Pancreas (tissue), 10 donors: ENCODE measurements at regions not wholly inside any gene's neighbourhood (a gene's known extent, or its start where the extent isn't known, plus 50 kb on each side); places are given as distances from the start of the nearest gene placed in this dataset.

Source experiments
- ATAC-seq, 4 donors: fragments of 200-7000 bp; cut with Tn5 transposase; one replicate each; pipeline versions ENCODE4 v1.8.0 to v1.9.1; 2020; ENCODE audit warnings: mild to moderate bottlenecking in 4 of 4, moderate library complexity in 4 of 4
- DNase-seq, 6 donors: peaks; one replicate each; pipeline ENCODE4 v3.0.0-alpha.2; 2020
- FAIRE-seq: peaks from 2 replicates; lab custom pipeline; 2012; peaks lifted over from hg19 to GRCh38; lab: Jason Lieb, UNC
- H3K27ac ChIP-seq, 4 donors: fragments of 200-600 bp; sonication (generic); 1 replicate in 3 of 4; 2 replicates in 1 of 4; pipeline versions ENCODE4 v1.5.0 to v1.8.0; 2020
- H3K27me3 ChIP-seq, 4 donors: fragments of 200-600 bp; one replicate each; pipeline ENCODE4 v1.8.0; 2021
- H3K36me3 ChIP-seq, 3 donors: fragments of 200-600 bp; sonication (generic) in 1 of 3; one replicate each; pipeline versions ENCODE4 v1.5.0 to v1.8.0; 2020 to 2021
- H3K4me1 ChIP-seq, 3 donors: fragments of 200-600 bp; one replicate each; pipeline ENCODE4 v1.8.0; 2021
- H3K4me3 ChIP-seq, 4 donors: fragments of 200-600 bp; sonication (generic) in 2 of 4; one replicate each; pipeline versions ENCODE4 v1.5.0 to v1.8.0; 2020 to 2021
- H3K9me3 ChIP-seq, 4 donors: fragments of 200-600 bp; one replicate each; pipeline ENCODE4 v1.8.0; 2021
- CTCF ChIP-seq, 4 donors: fragments of 200-600 bp; sonication (generic) in 3 of 4; IDR thresholded peaks; one replicate each; pipeline versions ENCODE4 v1.5.0 to v1.8.0; 2021; ENCODE audit warnings: antibody characterized with exemption in 4 of 4
- WGBS, 2 donors: extraction: QIAGEN DNeasy Blood & Tissue Kit; methylation state at CpG; one replicate each; pipeline ENCODE4 v1.1.7; 2013; 5-methylcytosine and 5-hydroxymethylcytosine counted together
- intact Hi-C, 3 donors: fragments of 100-400 bp; cut with DNase I; formaldehyde crosslinking; loops; one replicate each; pipeline versions ENCODE4 v1.11.1 to v1.14.2; 2022
- donor health status: healthy with polysubstance abuse.
- donor health status: DM: no; HTN: no; CAD: no; lungs with moderate emphysema.
- donor health status: DM: no; HTN: no; CAD: no.
- donor health status: control.
- donor health status: control.
- donor health status: Bipolar disorder and iron deficiency.
- donor health status: DM: yes; HTN: yes; CAD: no.
- donor health status: DM: no; HTN: no; CAD: no.
- donor health status: DM: no; HTN: no; CAD: no.
- donor health status: DM: yes; HTN: yes; CAD: no.

DNA sequence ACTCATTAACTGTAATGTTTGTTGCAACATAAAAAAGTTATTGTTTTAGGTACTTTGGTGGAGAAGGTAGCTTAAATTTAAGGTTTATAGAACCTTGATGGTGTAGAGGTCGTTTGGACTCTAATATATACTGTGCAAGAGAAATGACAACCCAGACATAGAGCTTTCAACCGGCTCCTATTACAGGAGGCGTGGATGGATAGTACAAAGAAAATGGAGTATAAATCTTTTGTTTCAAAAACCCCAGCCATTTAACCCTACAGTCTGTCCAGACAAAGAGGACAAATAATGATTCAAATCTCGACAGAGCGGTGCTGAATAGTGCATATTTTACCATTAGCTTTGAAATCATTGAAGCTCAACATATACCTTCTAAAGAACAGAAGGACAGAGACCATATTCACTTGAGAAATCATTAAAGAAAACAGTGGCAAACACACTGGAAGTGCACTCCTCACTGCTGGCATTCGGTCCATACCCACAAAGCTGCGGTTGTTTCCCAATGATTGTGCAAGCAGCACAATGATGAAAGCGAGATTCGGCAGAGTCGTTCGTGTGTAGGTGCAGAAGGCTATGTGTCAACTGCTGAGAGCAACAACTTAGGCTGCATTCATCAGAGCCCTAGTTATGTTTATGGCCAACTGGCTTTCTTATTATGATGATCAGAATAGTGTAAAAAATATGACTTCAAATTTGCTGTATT lies 688.6 kb downstream of the NOVA1 start:
- Histone ChIP-seq H3K9me3 (no peaks in the 10 kb centered on the region), H3K4me3 (no peak overlapping the region), H3K36me3 (no peaks in the 10 kb centered on the region), H3K27ac (no peak overlapping the region), H3K4me1 (no peaks in the 10 kb centered on the region), H3K27me3 (peaks cover 0 to 4% (median 0%) of the 10 kb centered on the region in 4 donors)
- intact Hi-C loops = no loop called here
- no peak for FAIRE-seq
- no peak for DNase-seq
- TF ChIP-seq CTCF (IDR thresholded peaks at IDR 0.05) = no peak
- ATAC-seq = no peak
- 55 to 60% methylated on average over 11 of the region's 11 CpGs for WGBS, 2 donors

GRCh38 chr14:25908277-25909044 lies 689.4 kb downstream of the NOVA1 start:
- no peaks in the 10 kb centered on the region for H3K4me1 ChIP-seq
- ATAC-seq (no peak), FAIRE-seq (no peak), DNase-seq (no peak)
- intact Hi-C loops = no loop called here
- H3K9me3 ChIP-seq = no peaks in the 10 kb centered on the region
- WGBS, 2 donors = 30 to 32% methylated on average over 3 of the region's 3 CpGs
- H3K27ac ChIP-seq = no peak overlapping the region
- H3K36me3 ChIP-seq = no peaks in the 10 kb centered on the region
- TF ChIP-seq CTCF (IDR thresholded peaks at IDR 0.05) = no peak
- H3K27me3 ChIP-seq = peaks cover 0 to 4% (median 0%) of the 10 kb centered on the region in 4 donors
- no peak overlapping the region for H3K4me3 ChIP-seq

DNA sequence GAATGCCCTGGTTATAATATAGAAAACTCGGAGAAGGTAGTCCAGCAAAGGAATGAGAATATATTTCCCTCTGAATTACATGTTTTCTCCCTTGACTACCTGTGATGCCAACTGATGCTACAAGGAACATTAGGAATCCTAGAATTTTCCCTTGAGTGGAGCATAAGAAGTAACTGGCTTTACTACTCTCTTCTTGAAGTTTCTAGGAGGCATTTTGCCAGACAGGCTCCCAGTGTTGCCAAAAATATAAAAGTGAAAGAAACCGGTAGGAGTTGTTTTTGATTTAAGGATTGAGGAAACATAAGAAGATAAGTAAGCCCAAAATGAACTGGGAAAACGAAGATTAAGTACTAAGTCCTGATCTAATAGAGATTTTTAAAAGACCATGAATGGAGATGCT lies 693.4 kb downstream of the NOVA1 start:
- Histone ChIP-seq H3K36me3 (no peaks in the 10 kb centered on the region), H3K4me1 (no peaks in the 10 kb centered on the region), H3K4me3 (no peak overlapping the region), H3K9me3 (no peaks in the 10 kb centered on the region), H3K27me3 (peaks cover 0 to 4% (median 0%) of the 10 kb centered on the region in 4 donors), H3K27ac (no peak overlapping the region)
- no peak for ATAC-seq
- no peak for TF ChIP-seq CTCF (IDR thresholded peaks at IDR 0.05)
- no peak for DNase-seq
- FAIRE-seq = no peak
- WGBS, 2 donors = 34% methylated on average over 3 of the region's 3 CpGs
- intact Hi-C loops = no loop called here

GRCh38 chr14:25899197-25899596 lies 698.6 kb downstream of the NOVA1 start:
- no peaks in the 10 kb centered on the region for H3K9me3 ChIP-seq
- H3K27ac ChIP-seq = no peak overlapping the region
- no peak for TF ChIP-seq CTCF (IDR thresholded peaks at IDR 0.05)
- intact Hi-C loops = no loop called here
- no peaks in the 10 kb centered on the region for H3K27me3 ChIP-seq
- no peaks in the 10 kb centered on the region for H3K36me3 ChIP-seq
- no peaks in the 10 kb centered on the region for H3K4me1 ChIP-seq
- ATAC-seq (no peak), FAIRE-seq (no peak), DNase-seq (no peak)
- 47 to 48% methylated on average over 1 of the region's 1 CpG for WGBS, 2 donors
- no peak overlapping the region for H3K4me3 ChIP-seq

GRCh38 chr14:25896777-25897176 lies 701.1 kb downstream of the NOVA1 start:
- no peaks in the 10 kb centered on the region for H3K4me1 ChIP-seq
- H3K9me3 ChIP-seq = no peaks in the 10 kb centered on the region
- ATAC-seq = no peak
- intact Hi-C loops = no loop called here
- H3K36me3 ChIP-seq = no peaks in the 10 kb centered on the region
- TF ChIP-seq CTCF (IDR thresholded peaks at IDR 0.05) = no peak
- no peak overlapping the region for H3K27ac ChIP-seq
- no peak for FAIRE-seq
- H3K4me3 ChIP-seq = no peak overlapping the region
- H3K27me3 ChIP-seq = no peaks in the 10 kb centered on the region
- 52 to 55% methylated on average over 1 of the region's 1 CpG for WGBS, 2 donors
- DNase-seq = no peak
